Endothelial cell (in vitro differentiated cells): ENCODE measurements at regions not wholly inside any gene's neighbourhood (a gene's known extent, or its start where the extent isn't known, plus 50 kb on each side); places are given as distances from the start of the nearest gene placed in this dataset.

ENCODE experiments used
- DNase-seq: peaks from one replicate; pipeline ENCODE4 v3.0.0; 2021; ENCODE audit warnings: low spot score
- H3K27ac Mint-ChIP-seq: one replicate; pipeline ENCODE4 v1.8.0; 2021; ENCODE audit warnings: mixed read lengths, inconsistent platforms; ENCODE audit not compliant: unreplicated experiment
- H3K27me3 Mint-ChIP-seq: one replicate; pipeline ENCODE4 v1.8.0; 2021; ENCODE audit warnings: mild to moderate bottlenecking, moderate library complexity, mixed read lengths, inconsistent platforms; ENCODE audit not compliant: unreplicated experiment
- H3K36me3 Mint-ChIP-seq: one replicate; pipeline ENCODE4 v1.8.0; 2021; ENCODE audit warnings: mild to moderate bottlenecking, low read depth, mixed read lengths, inconsistent platforms; ENCODE audit not compliant: unreplicated experiment
- H3K4me1 Mint-ChIP-seq: one replicate; pipeline ENCODE4 v1.8.0; 2021; ENCODE audit warnings: mild to moderate bottlenecking, mixed read lengths, inconsistent platforms; ENCODE audit not compliant: unreplicated experiment
- H3K4me3 Mint-ChIP-seq: one replicate; pipeline ENCODE4 v1.8.0; 2021; ENCODE audit warnings: mild to moderate bottlenecking, mixed read lengths, inconsistent platforms; ENCODE audit not compliant: unreplicated experiment
- H3K9me3 Mint-ChIP-seq: one replicate; pipeline ENCODE4 v1.8.0; 2021; ENCODE audit warnings: mixed read lengths, inconsistent platforms; ENCODE audit not compliant: unreplicated experiment
- TF ChIP-seq, protein P1 (sequence below): fragments of 200-600 bp; sonication (generic); IDR thresholded peaks from one replicate; pipeline ENCODE4 v1.5.0; 2021; ENCODE audit warnings: antibody characterized with exemption; ENCODE audit not compliant: unreplicated experiment

- H3K36me3 Mint-ChIP-seq = peaks cover 10% of the 10 kb centered on the region
- H3K4me3 Mint-ChIP-seq = no peak overlapping the region
- H3K9me3 Mint-ChIP-seq = no peaks in the 10 kb centered on the region
- H3K27ac Mint-ChIP-seq = no peak overlapping the region
- H3K4me1 Mint-ChIP-seq = no peaks in the 10 kb centered on the region
- peaks cover 18% of the 10 kb centered on the region for H3K27me3 Mint-ChIP-seq
- DNase-seq = no peak
- TF ChIP-seq, protein P1, sequence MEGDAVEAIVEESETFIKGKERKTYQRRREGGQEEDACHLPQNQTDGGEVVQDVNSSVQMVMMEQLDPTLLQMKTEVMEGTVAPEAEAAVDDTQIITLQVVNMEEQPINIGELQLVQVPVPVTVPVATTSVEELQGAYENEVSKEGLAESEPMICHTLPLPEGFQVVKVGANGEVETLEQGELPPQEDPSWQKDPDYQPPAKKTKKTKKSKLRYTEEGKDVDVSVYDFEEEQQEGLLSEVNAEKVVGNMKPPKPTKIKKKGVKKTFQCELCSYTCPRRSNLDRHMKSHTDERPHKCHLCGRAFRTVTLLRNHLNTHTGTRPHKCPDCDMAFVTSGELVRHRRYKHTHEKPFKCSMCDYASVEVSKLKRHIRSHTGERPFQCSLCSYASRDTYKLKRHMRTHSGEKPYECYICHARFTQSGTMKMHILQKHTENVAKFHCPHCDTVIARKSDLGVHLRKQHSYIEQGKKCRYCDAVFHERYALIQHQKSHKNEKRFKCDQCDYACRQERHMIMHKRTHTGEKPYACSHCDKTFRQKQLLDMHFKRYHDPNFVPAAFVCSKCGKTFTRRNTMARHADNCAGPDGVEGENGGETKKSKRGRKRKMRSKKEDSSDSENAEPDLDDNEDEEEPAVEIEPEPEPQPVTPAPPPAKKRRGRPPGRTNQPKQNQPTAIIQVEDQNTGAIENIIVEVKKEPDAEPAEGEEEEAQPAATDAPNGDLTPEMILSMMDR = no peak
Observed at GRCh38 chr2:10191554-10191953, 69.0 kb downstream of the RRM2 start.

- no peak for DNase-seq
- Mint-ChIP-seq H3K27me3 (peaks cover 16% of the 10 kb centered on the region), H3K9me3 (no peaks in the 10 kb centered on the region), H3K36me3 (peaks cover 10% of the 10 kb centered on the region), H3K27ac (no peak overlapping the region), H3K4me1 (no peaks in the 10 kb centered on the region), H3K4me3 (no peak overlapping the region)
- TF ChIP-seq, protein P1 = no peak
Observed at GRCh38 chr2:10192392-10193015, 70.0 kb downstream of the RRM2 start.

- no peaks in the 10 kb centered on the region for H3K4me1 Mint-ChIP-seq
- no peak overlapping the region for H3K27ac Mint-ChIP-seq
- H3K9me3 Mint-ChIP-seq = no peaks in the 10 kb centered on the region
- H3K27me3 Mint-ChIP-seq = peaks cover 13% of the 10 kb centered on the region
- H3K36me3 Mint-ChIP-seq = peaks cover 10% of the 10 kb centered on the region
- no peak for DNase-seq
- TF ChIP-seq, protein P1 = no peak
- no peak overlapping the region for H3K4me3 Mint-ChIP-seq
Observed at GRCh38 chr2:10193276-10193795, 70.8 kb downstream of the RRM2 start.

DNA sequence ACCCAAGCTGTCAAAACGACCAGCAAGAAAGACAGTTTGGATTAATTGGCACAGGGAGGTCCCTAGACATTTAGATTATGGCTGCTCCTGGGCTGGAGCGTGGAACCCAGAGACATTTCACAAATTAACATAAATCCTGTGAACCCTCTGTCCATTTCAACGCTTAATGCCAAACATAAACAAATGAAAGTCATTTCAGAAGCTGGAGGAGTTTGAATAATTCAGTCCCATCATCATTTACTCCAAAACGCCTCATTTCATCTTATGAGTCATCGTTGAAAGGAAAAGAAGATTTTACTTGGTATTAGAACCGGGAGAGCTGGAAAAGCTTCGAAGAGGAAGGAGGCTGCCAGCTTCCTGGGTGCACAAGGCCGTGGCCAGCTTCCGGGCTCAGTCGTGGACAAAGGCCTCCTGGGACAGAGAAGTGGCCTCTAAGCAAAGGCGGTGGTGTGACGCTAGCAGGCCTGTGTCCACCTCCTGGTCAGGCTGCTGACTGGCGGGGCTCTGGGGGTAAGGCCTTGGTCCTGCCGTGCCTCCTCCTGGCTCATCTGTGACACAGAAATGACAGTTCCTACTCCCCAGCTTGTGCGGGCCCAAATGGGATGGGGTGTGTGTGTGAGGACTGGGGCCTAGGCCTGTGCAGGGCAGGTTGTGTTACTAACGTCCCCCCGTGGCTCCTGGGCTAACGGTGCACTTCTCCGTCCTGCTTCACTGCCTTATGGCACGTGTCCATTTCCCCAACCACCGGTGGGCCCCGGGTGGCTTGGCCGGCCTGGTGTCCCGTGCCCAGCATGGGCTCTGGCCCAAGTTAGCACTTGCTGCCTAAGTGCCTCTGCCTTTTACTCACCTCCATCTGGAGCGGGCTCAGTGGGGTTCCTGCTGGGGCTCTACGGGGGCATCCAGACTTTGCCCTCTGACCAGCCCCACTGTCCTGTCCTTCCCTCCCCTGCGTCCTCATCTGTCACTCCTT, 71.6 kb downstream of the RRM2 start:
- Mint-ChIP-seq H3K27ac (no peak overlapping the region), H3K4me3 (no peak overlapping the region), H3K36me3 (peaks cover 16% of the 10 kb centered on the region), H3K9me3 (no peaks in the 10 kb centered on the region), H3K4me1 (no peaks in the 10 kb centered on the region), H3K27me3 (peaks cover 13% of the 10 kb centered on the region)
- TF ChIP-seq, protein P1 = no peak
- DNase-seq = no peak
